ENCODE measurements at regions not wholly inside any gene's neighbourhood (a gene's known extent, or its start where the extent isn't known, plus 50 kb on each side); places are given as distances from the start of the nearest gene placed in this dataset.

DNA sequence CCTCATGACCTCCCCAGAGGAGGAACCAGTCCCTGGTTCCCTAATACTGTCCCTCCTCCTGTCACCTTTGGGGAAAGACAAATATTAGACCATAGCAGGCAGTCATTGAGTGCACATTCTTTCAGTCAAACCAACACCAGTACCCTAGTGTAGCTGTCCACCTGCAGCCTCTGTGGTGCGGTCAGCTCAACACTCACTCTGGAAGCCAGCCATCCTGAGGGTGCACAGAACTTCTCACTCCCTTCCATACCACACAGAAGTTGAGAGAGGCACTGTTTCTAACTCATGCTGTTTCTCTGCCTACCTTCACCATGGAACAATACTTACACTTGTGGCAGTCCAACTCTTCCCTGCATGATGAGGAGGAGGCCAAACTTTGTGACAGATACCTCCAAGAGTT lies 175.6 kb upstream of the FOXN2 start:
- RAD21 ChIA-PET (ENCODE audit: low non-redundant PET in 1 of 2, low total read pairs in 2 of 2, uncharacterized antibody in 2 of 2, unreplicated experiment in 2 of 2): no interaction called here
- BruUV-seq (replicated peaks): no TSS peak

More for the DNA sequence above, 175.6 kb upstream of the FOXN2 start:
- DNase-seq (ENCODE audit: low read depth, low spot score) (no peak), ATAC-seq (no peak)
- no peak overlapping the region for H2AFZ ChIP-seq (ENCODE audit: low read depth, low read length, poor library complexity, severe bottlenecking)
- ChIA-PET POLR2A (no interaction called here), CTCF (no interaction called here)
- TF ChIP-seq, protein P1, sequence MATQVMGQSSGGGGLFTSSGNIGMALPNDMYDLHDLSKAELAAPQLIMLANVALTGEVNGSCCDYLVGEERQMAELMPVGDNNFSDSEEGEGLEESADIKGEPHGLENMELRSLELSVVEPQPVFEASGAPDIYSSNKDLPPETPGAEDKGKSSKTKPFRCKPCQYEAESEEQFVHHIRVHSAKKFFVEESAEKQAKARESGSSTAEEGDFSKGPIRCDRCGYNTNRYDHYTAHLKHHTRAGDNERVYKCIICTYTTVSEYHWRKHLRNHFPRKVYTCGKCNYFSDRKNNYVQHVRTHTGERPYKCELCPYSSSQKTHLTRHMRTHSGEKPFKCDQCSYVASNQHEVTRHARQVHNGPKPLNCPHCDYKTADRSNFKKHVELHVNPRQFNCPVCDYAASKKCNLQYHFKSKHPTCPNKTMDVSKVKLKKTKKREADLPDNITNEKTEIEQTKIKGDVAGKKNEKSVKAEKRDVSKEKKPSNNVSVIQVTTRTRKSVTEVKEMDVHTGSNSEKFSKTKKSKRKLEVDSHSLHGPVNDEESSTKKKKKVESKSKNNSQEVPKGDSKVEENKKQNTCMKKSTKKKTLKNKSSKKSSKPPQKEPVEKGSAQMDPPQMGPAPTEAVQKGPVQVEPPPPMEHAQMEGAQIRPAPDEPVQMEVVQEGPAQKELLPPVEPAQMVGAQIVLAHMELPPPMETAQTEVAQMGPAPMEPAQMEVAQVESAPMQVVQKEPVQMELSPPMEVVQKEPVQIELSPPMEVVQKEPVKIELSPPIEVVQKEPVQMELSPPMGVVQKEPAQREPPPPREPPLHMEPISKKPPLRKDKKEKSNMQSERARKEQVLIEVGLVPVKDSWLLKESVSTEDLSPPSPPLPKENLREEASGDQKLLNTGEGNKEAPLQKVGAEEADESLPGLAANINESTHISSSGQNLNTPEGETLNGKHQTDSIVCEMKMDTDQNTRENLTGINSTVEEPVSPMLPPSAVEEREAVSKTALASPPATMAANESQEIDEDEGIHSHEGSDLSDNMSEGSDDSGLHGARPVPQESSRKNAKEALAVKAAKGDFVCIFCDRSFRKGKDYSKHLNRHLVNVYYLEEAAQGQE (IDR thresholded peaks at IDR 0.05; ENCODE audit: low read depth): no peak
- TF ChIP-seq ZNF274 (IDR thresholded peaks at IDR 0.05; ENCODE audit: low read depth, low read length) (no peak), YY1 (IDR thresholded peaks at IDR 0.05; ENCODE audit: extremely low read depth, insufficient replicate concordance, low read depth, low read length) (no peak), SRF (IDR thresholded peaks at IDR 0.05; ENCODE audit: low read depth) (no peak), EGR1 (IDR thresholded peaks at IDR 0.05; ENCODE audit: low read depth) (no peak), CEBPB (IDR thresholded peaks at IDR 0.05; ENCODE audit: low read depth) (no peak), RAD21 (IDR thresholded peaks at IDR 0.05; ENCODE audit: low read depth) (no peak), JUND (IDR thresholded peaks at IDR 0.05) (no peak), POLR2AphosphoS5 (IDR thresholded peaks at IDR 0.05; ENCODE audit: low read depth, low read length) (no peak), ELF1 (IDR thresholded peaks at IDR 0.05; ENCODE audit: borderline replicate concordance, low read depth) (no peak), CBX3 (IDR thresholded peaks at IDR 0.05; ENCODE audit: low read depth) (no peak), FOSL1 (IDR thresholded peaks at IDR 0.05; ENCODE audit: low read depth) (no peak), ZFX (IDR thresholded peaks at IDR 0.05) (no peak), POLR2A (IDR thresholded peaks at IDR 0.05; ENCODE audit: borderline replicate concordance, extremely low read depth, insufficient read depth, insufficient read length) (no peak), SIN3A (IDR thresholded peaks at IDR 0.05; ENCODE audit: low read depth) (no peak), EZH2 (IDR thresholded peaks at IDR 0.05) (no peak), EZH2phosphoT487 (IDR thresholded peaks at IDR 0.05; ENCODE audit: borderline replicate concordance) (no peak)
- TF ChIP-seq, protein P2, sequence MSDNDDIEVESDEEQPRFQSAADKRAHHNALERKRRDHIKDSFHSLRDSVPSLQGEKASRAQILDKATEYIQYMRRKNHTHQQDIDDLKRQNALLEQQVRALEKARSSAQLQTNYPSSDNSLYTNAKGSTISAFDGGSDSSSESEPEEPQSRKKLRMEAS (IDR thresholded peaks at IDR 0.05): no peak
- TF ChIP-seq, protein P3, sequence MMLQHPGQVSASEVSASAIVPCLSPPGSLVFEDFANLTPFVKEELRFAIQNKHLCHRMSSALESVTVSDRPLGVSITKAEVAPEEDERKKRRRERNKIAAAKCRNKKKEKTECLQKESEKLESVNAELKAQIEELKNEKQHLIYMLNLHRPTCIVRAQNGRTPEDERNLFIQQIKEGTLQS (IDR thresholded peaks at IDR 0.05): no peak
- TF ChIP-seq, protein P4, sequence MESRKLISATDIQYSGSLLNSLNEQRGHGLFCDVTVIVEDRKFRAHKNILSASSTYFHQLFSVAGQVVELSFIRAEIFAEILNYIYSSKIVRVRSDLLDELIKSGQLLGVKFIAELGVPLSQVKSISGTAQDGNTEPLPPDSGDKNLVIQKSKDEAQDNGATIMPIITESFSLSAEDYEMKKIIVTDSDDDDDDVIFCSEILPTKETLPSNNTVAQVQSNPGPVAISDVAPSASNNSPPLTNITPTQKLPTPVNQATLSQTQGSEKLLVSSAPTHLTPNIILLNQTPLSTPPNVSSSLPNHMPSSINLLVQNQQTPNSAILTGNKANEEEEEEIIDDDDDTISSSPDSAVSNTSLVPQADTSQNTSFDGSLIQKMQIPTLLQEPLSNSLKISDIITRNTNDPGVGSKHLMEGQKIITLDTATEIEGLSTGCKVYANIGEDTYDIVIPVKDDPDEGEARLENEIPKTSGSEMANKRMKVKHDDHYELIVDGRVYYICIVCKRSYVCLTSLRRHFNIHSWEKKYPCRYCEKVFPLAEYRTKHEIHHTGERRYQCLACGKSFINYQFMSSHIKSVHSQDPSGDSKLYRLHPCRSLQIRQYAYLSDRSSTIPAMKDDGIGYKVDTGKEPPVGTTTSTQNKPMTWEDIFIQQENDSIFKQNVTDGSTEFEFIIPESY (IDR thresholded peaks at IDR 0.05; ENCODE audit: extremely low read depth, insufficient replicate concordance, low read length): no peak
- no peaks in the 10 kb centered on the region for H3K9me3 ChIP-seq (ENCODE audit: control insufficient read depth in 1 of 2, insufficient read depth in 1 of 2, low read depth in 1 of 2, low read length in 2 of 2)
- H3K79me2 ChIP-seq (ENCODE audit: insufficient read depth, low read length): no peaks in the 10 kb centered on the region
- no peaks in the 10 kb centered on the region for H4K20me1 ChIP-seq (ENCODE audit: insufficient read depth)
- H3K4me1 ChIP-seq (ENCODE audit: control insufficient read depth in 1 of 2, insufficient read depth in 2 of 2, low read length in 2 of 2): no peaks in the 10 kb centered on the region
- no peak overlapping the region for H3K4me3 ChIP-seq (replicated peaks in 1 of 2; ENCODE audit: low read depth in 1 of 2, low read length in 2 of 2)
- no peaks in the 10 kb centered on the region for H3K36me3 ChIP-seq (ENCODE audit: control insufficient read depth in 1 of 2, insufficient read depth in 2 of 2, low read length in 2 of 2)
- H3K4me2 ChIP-seq (ENCODE audit: low read length): no peak overlapping the region
- intact Hi-C loops (cut with micrococcal nuclease): no loop called here
- H3K9ac ChIP-seq (ENCODE audit: low read length): no peak overlapping the region
- no peaks in the 10 kb centered on the region for H3K27me3 ChIP-seq (ENCODE audit: insufficient read depth, low read length)
- no peak overlapping the region for H3K27ac ChIP-seq (ENCODE audit: low read depth, low read length)
- H3K9me2 ChIP-seq (ENCODE audit: insufficient read depth): no peaks in the 10 kb centered on the region
